K562 (cell line): ENCODE measurements at regions not wholly inside any gene's neighbourhood (a gene's known extent, or its start where the extent isn't known, plus 50 kb on each side); places are given as distances from the start of the nearest gene placed in this dataset.
"Not testable (repeated sequence)": the region's sequence is repeated elsewhere in the genome, so short reads cannot be mapped to it uniquely, and the experiment has no call there.

ENCODE experiments used
- ATAC-seq: fragments of 200-7000 bp; cut with Tn5 transposase; 3 replicates; pipeline ENCODE4 v1.9.1; 2020; ENCODE audit warnings: moderate library complexity
- BruUV-seq: library from RNA; stranded (reverse); fragments of 400-500 nt; replicated peaks from 2 replicates; lab custom pipeline; 2021; lab: Mats Ljungman, UMichigan
- CTCF ChIA-PET: fragments of 300-600 bp; formaldehyde crosslinking; extraction: SDS; loops from one replicate; lab custom pipeline; 2021; ENCODE audit warnings: low intra/inter-chr PET ratio; lab: Yijun Ruan, JAX
- POLR2A ChIA-PET: fragments of 300-600, 350-650 bp; sonication (Branson Sonifier 250); formaldehyde crosslinking; extraction: SDS; loops from one replicate; lab custom pipeline; 2021; ENCODE audit warnings: antibody characterized with exemption, inconsistent platforms; lab: Yijun Ruan, JAX
- DNase-seq, 4 experiments: peaks; one replicate each; pipeline versions ENCODE4 v3.0.0 to v3.0.0-alpha.2; 2011 to 2018; ENCODE audit warnings: low spot score in 3 of 4, mixed read lengths in 3 of 4; ENCODE audit errors: extremely low read depth in 1 of 4
- FAIRE-seq: peaks from 2 replicates; lab custom pipeline; 2011; peaks lifted over from hg19 to GRCh38; lab: Jason Lieb, UNC
- H2AFZ ChIP-seq: 2 replicates; pipeline ENCODE4 v1.6.0; 2011; ENCODE audit warnings: low read depth, low read length, control low read depth, inconsistent platforms
- H3K27ac ChIP-seq: fragments of 200-600 bp; 3 replicates; pipeline ENCODE4 v1.8.0; 2011; ENCODE audit warnings: low read depth, mild to moderate bottlenecking, control low read depth, inconsistent platforms, low read length, moderate library complexity, mixed read lengths; ENCODE audit errors: extremely low read depth
- H3K27me3 ChIP-seq, 2 experiments: fragments of 300-600 bp in 1 of 2; 2 replicates in 1 of 2; 3 replicates in 1 of 2; pipeline versions ENCODE4 v1.6.0 to v1.8.0; 2011; ENCODE audit warnings: inconsistent platforms in 2 of 2, low read length in 2 of 2, mild to moderate bottlenecking in 1 of 2, mixed read lengths in 1 of 2, moderate library complexity in 1 of 2; ENCODE audit not compliant: control insufficient read depth in 2 of 2, insufficient read depth in 2 of 2
- H3K36me3 ChIP-seq: fragments of 300-600 bp; 3 replicates; pipeline ENCODE4 v1.8.0; 2011; ENCODE audit warnings: mild to moderate bottlenecking, low read length, inconsistent platforms; ENCODE audit not compliant: control insufficient read depth, insufficient read depth
- H3K4me1 ChIP-seq, 2 experiments: fragments of 200-600 bp in 1 of 2; replicated peaks in 1 of 2; 2 replicates in 1 of 2; 3 replicates in 1 of 2; pipeline versions ENCODE4 v1.5.1 to v1.8.0; 2011; ENCODE audit warnings: inconsistent platforms in 2 of 2, low read length in 2 of 2, mild to moderate bottlenecking in 1 of 2, mixed read lengths in 1 of 2, moderate library complexity in 1 of 2; ENCODE audit not compliant: control insufficient read depth in 2 of 2, insufficient read depth in 2 of 2
- H3K4me2 ChIP-seq: 2 replicates; pipeline ENCODE4 v1.6.1; 2011; ENCODE audit warnings: low read length, control low read depth, inconsistent platforms, mixed read lengths; ENCODE audit not compliant: insufficient read depth
- H3K4me3 ChIP-seq: fragments of 200-600 bp; sonication (generic), shearing (Covaris generic); 2 replicates; pipeline ENCODE4 v1.5.1; 2016; ENCODE audit warnings: control low read depth, inconsistent platforms
- H3K79me2 ChIP-seq: fragments of 200-600 bp; 3 replicates; pipeline ENCODE4 v1.8.0; 2011; ENCODE audit warnings: low read length, inconsistent platforms; ENCODE audit not compliant: control insufficient read depth, insufficient read depth
- H3K9ac ChIP-seq, 2 experiments: 2 replicates each; pipeline versions ENCODE4 v1.6.0 to v1.6.1; 2011; ENCODE audit warnings: low read depth in 2 of 2, low read length in 2 of 2, control low read depth in 1 of 2, inconsistent platforms in 1 of 2, mild to moderate bottlenecking in 1 of 2, mixed read lengths in 1 of 2; ENCODE audit not compliant: insufficient read depth in 1 of 2
- H3K9me1 ChIP-seq: one replicate; pipeline ENCODE4 v1.6.0; 2011; ENCODE audit warnings: inconsistent platforms, mild to moderate bottlenecking, low read length, moderate library complexity; ENCODE audit not compliant: control insufficient read depth, insufficient read depth
- H3K9me3 ChIP-seq: replicated peaks from 2 replicates; pipeline ENCODE4 v1.5.1; 2011; ENCODE audit warnings: low read depth, low read length, inconsistent platforms; ENCODE audit not compliant: control insufficient read depth, insufficient read depth
- H4K20me1 ChIP-seq: replicated peaks from 2 replicates; pipeline ENCODE4 v1.6.1; 2011; ENCODE audit warnings: low read length, inconsistent platforms, mixed read lengths; ENCODE audit not compliant: control insufficient read depth, insufficient read depth
- BCOR ChIP-seq: fragments of 450-650 bp; IDR thresholded peaks from 2 replicates; pipeline ENCODE4 v1.6.1; 2016
- CTCF ChIP-seq, 3 experiments: IDR thresholded peaks in 2 of 3; conservative IDR thresholded peaks in 1 of 3; 2 replicates each; pipeline ENCODE4 v1.5.1; 2011 to 2012; ENCODE audit warnings: low read length in 3 of 3, mild to moderate bottlenecking in 3 of 3, control low read depth in 2 of 3, improper control_type of control experiment in 1 of 3, inconsistent platforms in 1 of 3, low read depth in 1 of 3, mixed read lengths in 1 of 3, moderate library complexity in 1 of 3; ENCODE audit not compliant: insufficient read depth in 2 of 3
- DIDO1 ChIP-seq: fragments of 450-650 bp; IDR thresholded peaks from 2 replicates; pipeline ENCODE4 v1.6.1; 2016; ENCODE audit warnings: low read depth, missing biosample characterization, missing genetic modification characterization
- E2F3 ChIP-seq: fragments of 250-450 bp; sonication (Bioruptor Pico); IDR thresholded peaks from 2 replicates; pipeline ENCODE4 v1.4.0; 2020; ENCODE audit warnings: mild to moderate bottlenecking
- ELF2 ChIP-seq: fragments of 250-450 bp; sonication (Bioruptor Pico); IDR thresholded peaks from 2 replicates; pipeline ENCODE4 v1.5.0; 2021; ENCODE audit warnings: mild to moderate bottlenecking
- HDAC1 ChIP-seq, 2 experiments: fragments of 450-650 bp; IDR thresholded peaks; 2 replicates each; pipeline ENCODE4 v1.6.1; 2016 to 2017; ENCODE audit warnings: inconsistent platforms in 1 of 2, mild to moderate bottlenecking in 1 of 2, moderate library complexity in 1 of 2
- NR4A1 ChIP-seq, 2 experiments: fragments of 250-450 bp in 1 of 2; fragments of 450-650 bp in 1 of 2; sonication (Bioruptor Pico) in 1 of 2; IDR thresholded peaks; 2 replicates each; pipeline versions ENCODE4 v1.4.0 to v1.6.1; 2016 to 2020; ENCODE audit warnings: mild to moderate bottlenecking in 2 of 2, missing compliant biosample characterization in 1 of 2, missing genetic modification characterization in 1 of 2, moderate library complexity in 1 of 2
- RBBP5 ChIP-seq: fragments of 200-600 bp; sonication (generic); IDR thresholded peaks from 2 replicates; pipeline ENCODE4 v1.6.1; 2012; ENCODE audit warnings: borderline replicate concordance, mild to moderate bottlenecking, low read length, control low read depth, inconsistent platforms; ENCODE audit not compliant: insufficient read depth, poor library complexity, severe bottlenecking
- RBM22 ChIP-seq: fragments of 200-400 bp; formaldehyde crosslinking; IDR thresholded peaks from 2 replicates; pipeline ENCODE4 v1.6.1; 2018; ENCODE audit warnings: low read length, low read depth; ENCODE audit not compliant: poor library complexity, severe bottlenecking
- SRSF7 ChIP-seq: fragments of 200-400 bp; formaldehyde crosslinking; optimal IDR thresholded peaks from 2 replicates; pipeline ENCODE3; 2017; ENCODE audit warnings: mild to moderate bottlenecking, low read depth, low read length
- ZBTB34 ChIP-seq: fragments of 250-450 bp; sonication (Bioruptor Pico); IDR thresholded peaks from 2 replicates; pipeline ENCODE4 v1.8.0; 2021; ENCODE audit warnings: mild to moderate bottlenecking, moderate library complexity
- ZNF354B ChIP-seq: fragments of 250-450 bp; sonication (Bioruptor Pico); IDR thresholded peaks from 2 replicates; pipeline ENCODE4 v1.4.0; 2020
- WGBS: fragments of 100-300 bp; shearing (Covaris generic); methylation state at CpG from one replicate; pipeline ENCODE4 v1.1.6; 2016; ENCODE audit warnings: low coverage, mixed read lengths; ENCODE audit not compliant: insufficient coverage; ENCODE audit errors: missing lambda C conversion rate; 5-methylcytosine and 5-hydroxymethylcytosine counted together
- in situ Hi-C: fragments of 300-500 bp; cut with MboI; formaldehyde crosslinking; loops from 4 replicates; pipeline ENCODE4 v1.15.0; 2018; ENCODE audit warnings: inconsistent platforms, mixed read lengths
- intact Hi-C: fragments of 100-400 bp; cut with micrococcal nuclease; formaldehyde crosslinking; loops from 2 replicates; pipeline ENCODE4 v1.14.2; 2022

GRCh38 chrX:76538860-76539259 is 111.3 kb downstream of the MAGEE1 start (continued):
- TF ChIP-seq RBBP5: no peak
- TF ChIP-seq E2F3 (CRISPR knock-in tag): no peak
- TF ChIP-seq HDAC1 (IDR thresholded peaks at IDR 0.05): no peak

- ATAC-seq, H3K4me3 ChIP-seq, H3K9me1 ChIP-seq, FAIRE-seq, POLR2A ChIA-PET, intact Hi-C loops, in situ Hi-C loops, H3K79me2 ChIP-seq, CTCF ChIA-PET, H3K36me3 ChIP-seq, H4K20me1 ChIP-seq, H3K4me1 ChIP-seq, H3K4me2 ChIP-seq, H3K27me3 ChIP-seq, H3K9me3 ChIP-seq, H3K27ac ChIP-seq, H2AFZ ChIP-seq, H3K9ac ChIP-seq, DNase-seq, BruUV-seq: not testable (repeated sequence)
Measured at GRCh38 chrX:76543381-76543780, 115.9 kb downstream of the MAGEE1 start.

GRCh38 chrX:76550016-76550415 is 122.5 kb downstream of the MAGEE1 start:
- no peaks in the 10 kb centered on the region for H3K27me3 ChIP-seq
- H3K4me3 ChIP-seq: no peak overlapping the region
- H3K27ac ChIP-seq: no peak overlapping the region
- DNase-seq (no peak), FAIRE-seq (no peak), ATAC-seq (no peak)
- no peaks in the 10 kb centered on the region for H3K4me1 ChIP-seq
- CTCF ChIA-PET: no interaction called here
- H3K36me3 ChIP-seq: no peaks in the 10 kb centered on the region
- no peak overlapping the region for H2AFZ ChIP-seq
- TF ChIP-seq ZBTB34 (CRISPR knock-in tag) (no peak), SRSF7 (no peak), RBM22 (no peak), ELF2 (CRISPR knock-in tag) (no peak), ZNF354B (CRISPR knock-in tag) (no peak), NR4A1 (CRISPR knock-in tag; IDR thresholded peaks at IDR 0.05) (no peak), NR4A1 (tag; IDR thresholded peaks at IDR 0.05) (no peak), DIDO1 (no peak), BCOR (no peak), CTCF (IDR thresholded peaks at IDR 0.05 in 2 of 3, conservative IDR thresholded peaks at IDR 0.05 in 1 of 3; ENCODE audit: insufficient read depth in 2 of 3, low read depth in 1 of 3, low read length in 3 of 3) (no peak)
- no peaks in the 10 kb centered on the region for H3K9me3 ChIP-seq
- no peaks in the 10 kb centered on the region for H3K79me2 ChIP-seq
- no peak overlapping the region for H3K4me2 ChIP-seq
- intact Hi-C loops (loop anchor here (10.0 kb wide), 1 partner anchor 1475 kb away; no protein-coding TSS in a partner anchor), in situ Hi-C loops (loop anchor here (10.0 kb wide), 1 partner anchor 1475 kb away; no protein-coding TSS in a partner anchor)
- H3K9me1 ChIP-seq: no peaks in the 10 kb centered on the region
- WGBS: 0% methylated on average over 2 of the region's 3 CpGs
- H4K20me1 ChIP-seq: no peaks in the 10 kb centered on the region
- BruUV-seq: no TSS peak
- no peak overlapping the region for H3K9ac ChIP-seq
- POLR2A ChIA-PET: no interaction called here
